ENCODE measurements at regions not wholly inside any gene's neighbourhood (a gene's known extent, or its start where the extent isn't known, plus 50 kb on each side); places are given as distances from the start of the nearest gene placed in this dataset.

DNA sequence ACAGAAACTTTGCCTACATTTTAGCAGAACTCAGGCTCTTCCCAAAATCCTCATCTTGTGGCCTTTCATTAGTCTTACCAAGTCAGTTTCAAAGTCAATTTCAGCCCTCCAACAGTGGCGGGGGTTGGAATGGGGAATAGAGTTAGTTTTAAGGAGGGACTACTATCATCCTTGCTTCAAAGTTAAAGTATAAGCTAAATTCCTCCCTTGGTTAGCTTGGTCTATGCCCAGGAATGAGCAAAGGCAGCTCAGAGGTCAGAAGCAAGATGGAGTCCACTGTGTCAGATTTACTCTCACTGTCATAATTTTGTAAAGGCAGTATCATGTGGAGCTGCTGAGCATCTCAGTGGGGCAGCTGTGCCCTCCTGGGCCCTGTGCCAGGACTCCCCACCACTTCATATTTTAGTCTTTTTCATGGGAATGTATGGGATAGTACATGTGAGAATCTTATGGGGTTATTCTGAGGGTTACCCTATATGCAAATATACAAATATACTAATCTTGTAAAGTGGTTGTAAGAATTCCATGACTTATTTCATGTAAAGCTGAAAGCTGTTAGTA lies 145.2 kb upstream of the MMADHC start (continued):
- TF ChIP-seq CC2D1A (IDR thresholded peaks at IDR 0.05) (no peak), GABPB2 (CRISPR knock-in tag; conservative IDR thresholded peaks at IDR 0.05) (no peak), THAP12 (CRISPR knock-in tag; IDR thresholded peaks at IDR 0.05) (no peak), POLR3A (IDR thresholded peaks at IDR 0.05; ENCODE audit: borderline replicate concordance, extremely low read depth, insufficient read depth, insufficient read length) (no peak)
- TF ChIP-seq, protein P1, sequence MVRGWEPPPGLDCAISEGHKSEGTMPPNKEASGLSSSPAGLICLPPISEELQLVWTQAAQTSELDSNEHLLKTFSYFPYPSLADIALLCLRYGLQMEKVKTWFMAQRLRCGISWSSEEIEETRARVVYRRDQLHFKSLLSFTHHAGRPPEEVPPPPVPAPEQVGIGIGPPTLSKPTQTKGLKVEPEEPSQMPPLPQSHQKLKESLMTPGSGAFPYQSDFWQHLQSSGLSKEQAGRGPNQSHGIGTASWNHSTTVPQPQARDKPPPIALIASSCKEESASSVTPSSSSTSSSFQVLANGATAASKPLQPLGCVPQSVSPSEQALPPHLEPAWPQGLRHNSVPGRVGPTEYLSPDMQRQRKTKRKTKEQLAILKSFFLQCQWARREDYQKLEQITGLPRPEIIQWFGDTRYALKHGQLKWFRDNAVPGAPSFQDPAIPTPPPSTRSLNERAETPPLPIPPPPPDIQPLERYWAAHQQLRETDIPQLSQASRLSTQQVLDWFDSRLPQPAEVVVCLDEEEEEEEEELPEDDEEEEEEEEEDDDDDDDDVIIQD (CRISPR knock-in tag; IDR thresholded peaks at IDR 0.05) = no peak

- H3K4me2 ChIP-seq (ENCODE audit: insufficient read depth, low read length) = no peak overlapping the region
- no peak for FAIRE-seq
- no peak for ATAC-seq
- H3K9me1 ChIP-seq (ENCODE audit: control insufficient read depth, insufficient read depth, low read length) = no peaks in the 10 kb centered on the region
- ChIA-PET CTCF (ENCODE audit: low intra/inter-chr PET ratio) (no interaction called here), POLR2A (no interaction called here)
- H3K4me1 ChIP-seq (replicated peaks in 1 of 2; ENCODE audit: control insufficient read depth in 2 of 2, insufficient read depth in 2 of 2, low read length in 2 of 2) = no peaks in the 10 kb centered on the region
- no peaks in the 10 kb centered on the region for H3K79me2 ChIP-seq (ENCODE audit: control insufficient read depth, insufficient read depth, low read length)
- in situ Hi-C loops (cut with MboI) = no loop called here
- H3K36me3 ChIP-seq (ENCODE audit: control insufficient read depth, insufficient read depth, low read length) = no peaks in the 10 kb centered on the region
- H2AFZ ChIP-seq (ENCODE audit: low read depth, low read length) = no peak overlapping the region
- no peaks in the 10 kb centered on the region for H3K9me3 ChIP-seq (replicated peaks; ENCODE audit: control insufficient read depth, insufficient read depth, low read depth, low read length)
- no peaks in the 10 kb centered on the region for H4K20me1 ChIP-seq (replicated peaks; ENCODE audit: control insufficient read depth, insufficient read depth, low read length)
- no peak overlapping the region for H3K4me3 ChIP-seq
- 0% methylated on average over 4 of the region's 4 CpGs for WGBS (ENCODE audit: insufficient coverage, low coverage, missing lambda C conversion rate)
- intact Hi-C loops (cut with micrococcal nuclease) = no loop called here
- no peak for DNase-seq (ENCODE audit: extremely low read depth in 1 of 4, low spot score in 3 of 4)
- H3K27me3 ChIP-seq (ENCODE audit: control insufficient read depth in 2 of 2, insufficient read depth in 2 of 2, low read length in 2 of 2) = no peaks in the 10 kb centered on the region
- no peak overlapping the region for H3K27ac ChIP-seq (ENCODE audit: extremely low read depth, low read depth, low read length)
- BruUV-seq (replicated peaks) = no TSS peak
- H3K9ac ChIP-seq (ENCODE audit: insufficient read depth in 1 of 2, low read depth in 2 of 2, low read length in 2 of 2) = no peak overlapping the region
- no peak for TF ChIP-seq ZFPM2 (CRISPR knock-in tag; IDR thresholded peaks at IDR 0.05)
- TF ChIP-seq SOX6 (IDR thresholded peaks at IDR 0.05) = no peak
- TF ChIP-seq, protein P2, sequence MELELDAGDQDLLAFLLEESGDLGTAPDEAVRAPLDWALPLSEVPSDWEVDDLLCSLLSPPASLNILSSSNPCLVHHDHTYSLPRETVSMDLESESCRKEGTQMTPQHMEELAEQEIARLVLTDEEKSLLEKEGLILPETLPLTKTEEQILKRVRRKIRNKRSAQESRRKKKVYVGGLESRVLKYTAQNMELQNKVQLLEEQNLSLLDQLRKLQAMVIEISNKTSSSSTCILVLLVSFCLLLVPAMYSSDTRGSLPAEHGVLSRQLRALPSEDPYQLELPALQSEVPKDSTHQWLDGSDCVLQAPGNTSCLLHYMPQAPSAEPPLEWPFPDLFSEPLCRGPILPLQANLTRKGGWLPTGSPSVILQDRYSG (tag; conservative IDR thresholded peaks at IDR 0.05; ENCODE audit: low read depth) = no peak
- TF ChIP-seq, protein P3, sequence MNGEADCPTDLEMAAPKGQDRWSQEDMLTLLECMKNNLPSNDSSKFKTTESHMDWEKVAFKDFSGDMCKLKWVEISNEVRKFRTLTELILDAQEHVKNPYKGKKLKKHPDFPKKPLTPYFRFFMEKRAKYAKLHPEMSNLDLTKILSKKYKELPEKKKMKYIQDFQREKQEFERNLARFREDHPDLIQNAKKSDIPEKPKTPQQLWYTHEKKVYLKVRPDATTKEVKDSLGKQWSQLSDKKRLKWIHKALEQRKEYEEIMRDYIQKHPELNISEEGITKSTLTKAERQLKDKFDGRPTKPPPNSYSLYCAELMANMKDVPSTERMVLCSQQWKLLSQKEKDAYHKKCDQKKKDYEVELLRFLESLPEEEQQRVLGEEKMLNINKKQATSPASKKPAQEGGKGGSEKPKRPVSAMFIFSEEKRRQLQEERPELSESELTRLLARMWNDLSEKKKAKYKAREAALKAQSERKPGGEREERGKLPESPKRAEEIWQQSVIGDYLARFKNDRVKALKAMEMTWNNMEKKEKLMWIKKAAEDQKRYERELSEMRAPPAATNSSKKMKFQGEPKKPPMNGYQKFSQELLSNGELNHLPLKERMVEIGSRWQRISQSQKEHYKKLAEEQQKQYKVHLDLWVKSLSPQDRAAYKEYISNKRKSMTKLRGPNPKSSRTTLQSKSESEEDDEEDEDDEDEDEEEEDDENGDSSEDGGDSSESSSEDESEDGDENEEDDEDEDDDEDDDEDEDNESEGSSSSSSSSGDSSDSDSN (IDR thresholded peaks at IDR 0.05; ENCODE audit: borderline replicate concordance in 1 of 2, low read depth in 2 of 2, low read length in 2 of 2) = no peak
- no peak for TF ChIP-seq TBL1XR1 (IDR thresholded peaks at IDR 0.05; ENCODE audit: low read length in 2 of 2)
- no peak for TF ChIP-seq RBM14 (IDR thresholded peaks at IDR 0.05; ENCODE audit: borderline replicate concordance, insufficient read depth, low read depth, low read length)
- TF ChIP-seq ATF1 (CRISPR knock-in tag; IDR thresholded peaks at IDR 0.05) = no peak
- no peak for TF ChIP-seq ATF1 (tag; IDR thresholded peaks at IDR 0.05)
- no peak for TF ChIP-seq PRMT5 (CRISPR knock-in tag; IDR thresholded peaks at IDR 0.05)
Measured at GRCh38 chr2:149732001-149732685, 144.6 kb upstream of the MMADHC start.

All from K562 (cell line).